ENCODE measurements at regions not wholly inside any gene's neighbourhood (a gene's known extent, or its start where the extent isn't known, plus 50 kb on each side); places are given as distances from the start of the nearest gene placed in this dataset.

- TF ChIP-seq POLR2A (IDR thresholded peaks at IDR 0.05) (no peak), CTCF (IDR thresholded peaks at IDR 0.05) (no peak)
Observed at GRCh38 chr13:31540281-31540680, 199.0 kb upstream of the RXFP2 start.

Data from upper lobe of left lung (tissue), 4 donors.